Retinal pigment epithelial cell (primary cell): ENCODE measurements at regions not wholly inside any gene's neighbourhood (a gene's known extent, or its start where the extent isn't known, plus 50 kb on each side); places are given as distances from the start of the nearest gene placed in this dataset.

Experiments
- DNase-seq: peaks from one replicate; pipeline ENCODE4 v3.0.0-alpha.2; 2010; ENCODE audit warnings: low read depth
- H3K4me3 ChIP-seq: 2 replicates; pipeline ENCODE4 v1.5.1; 2011; ENCODE audit warnings: mild to moderate bottlenecking, low read length, control low read depth, moderate library complexity
- CTCF ChIP-seq: conservative IDR thresholded peaks from 2 replicates; pipeline ENCODE4 v1.5.1; 2011; ENCODE audit warnings: low read depth, low read length, control low read depth, inconsistent platforms

GRCh38 chr20:39130627-39131026 is 168.5 kb downstream of the DHX35 start:
- TF ChIP-seq CTCF, result no peak
- no peak for DNase-seq

GRCh38 chr20:39129523-39129922 is 167.4 kb downstream of the DHX35 start:
- no peak for DNase-seq
- no peak overlapping the region for H3K4me3 ChIP-seq
- TF ChIP-seq CTCF, result no peak

More at GRCh38 chr20:39130627-39131026, 168.5 kb downstream of the DHX35 start:
- no peak overlapping the region for H3K4me3 ChIP-seq

- no peak overlapping the region for H3K4me3 ChIP-seq
- no peak for DNase-seq
- no peak for TF ChIP-seq CTCF
These were observed 161.9 kb downstream of the DHX35 start for GRCh38 chr20:39124064-39124463.

- TF ChIP-seq CTCF, result no peak
- no peak overlapping the region for H3K4me3 ChIP-seq
- DNase-seq, result no peak
These were observed 161.0 kb downstream of the DHX35 start for GRCh38 chr20:39123185-39123557.

GRCh38 chr20:39117491-39117890 is 155.3 kb downstream of the DHX35 start:
- no peak for TF ChIP-seq CTCF
- peak; percentile 54 for DNase-seq
- no peak overlapping the region for H3K4me3 ChIP-seq

- H3K4me3 ChIP-seq, result no peak overlapping the region
- no peak for DNase-seq
- no peak for TF ChIP-seq CTCF
These were observed 153.9 kb downstream of the DHX35 start for GRCh38 chr20:39116020-39116419.

- no peak overlapping the region for H3K4me3 ChIP-seq
- TF ChIP-seq CTCF, result peak; percentile 69
- DNase-seq, result peak; percentile 4
These were observed 150.1 kb downstream of the DHX35 start for GRCh38 chr20:39112178-39112743.
